K562 (cell line): ENCODE measurements at regions not wholly inside any gene's neighbourhood (a gene's known extent, or its start where the extent isn't known, plus 50 kb on each side); places are given as distances from the start of the nearest gene placed in this dataset.
"Not testable (repeated sequence)": the region's sequence is repeated elsewhere in the genome, so short reads cannot be mapped to it uniquely, and the experiment has no call there.

Experiments
- ATAC-seq: fragments of 200-7000 bp; cut with Tn5 transposase; 3 replicates; pipeline ENCODE4 v1.9.1; 2020; ENCODE audit warnings: moderate library complexity
- BruUV-seq: library from RNA; stranded (reverse); fragments of 400-500 nt; replicated peaks from 2 replicates; lab custom pipeline; 2021; lab: Mats Ljungman, UMichigan
- CTCF ChIA-PET: fragments of 300-600 bp; formaldehyde crosslinking; extraction: SDS; loops from one replicate; lab custom pipeline; 2021; ENCODE audit warnings: low intra/inter-chr PET ratio; lab: Yijun Ruan, JAX
- POLR2A ChIA-PET: fragments of 300-600, 350-650 bp; sonication (Branson Sonifier 250); formaldehyde crosslinking; extraction: SDS; loops from one replicate; lab custom pipeline; 2021; ENCODE audit warnings: antibody characterized with exemption, inconsistent platforms; lab: Yijun Ruan, JAX
- DNase-seq, 4 experiments: peaks; one replicate each; pipeline versions ENCODE4 v3.0.0 to v3.0.0-alpha.2; 2011 to 2018; ENCODE audit warnings: low spot score in 3 of 4, mixed read lengths in 3 of 4; ENCODE audit errors: extremely low read depth in 1 of 4
- FAIRE-seq: peaks from 2 replicates; lab custom pipeline; 2011; peaks lifted over from hg19 to GRCh38; lab: Jason Lieb, UNC
- H2AFZ ChIP-seq: 2 replicates; pipeline ENCODE4 v1.6.0; 2011; ENCODE audit warnings: low read depth, low read length, control low read depth, inconsistent platforms
- H3K27ac ChIP-seq: fragments of 200-600 bp; 3 replicates; pipeline ENCODE4 v1.8.0; 2011; ENCODE audit warnings: low read depth, mild to moderate bottlenecking, control low read depth, inconsistent platforms, low read length, moderate library complexity, mixed read lengths; ENCODE audit errors: extremely low read depth
- H3K27me3 ChIP-seq, 2 experiments: fragments of 300-600 bp in 1 of 2; 2 replicates in 1 of 2; 3 replicates in 1 of 2; pipeline versions ENCODE4 v1.6.0 to v1.8.0; 2011; ENCODE audit warnings: inconsistent platforms in 2 of 2, low read length in 2 of 2, mild to moderate bottlenecking in 1 of 2, mixed read lengths in 1 of 2, moderate library complexity in 1 of 2; ENCODE audit not compliant: control insufficient read depth in 2 of 2, insufficient read depth in 2 of 2
- H3K36me3 ChIP-seq: fragments of 300-600 bp; 3 replicates; pipeline ENCODE4 v1.8.0; 2011; ENCODE audit warnings: mild to moderate bottlenecking, low read length, inconsistent platforms; ENCODE audit not compliant: control insufficient read depth, insufficient read depth
- H3K4me1 ChIP-seq, 2 experiments: fragments of 200-600 bp in 1 of 2; replicated peaks in 1 of 2; 2 replicates in 1 of 2; 3 replicates in 1 of 2; pipeline versions ENCODE4 v1.5.1 to v1.8.0; 2011; ENCODE audit warnings: inconsistent platforms in 2 of 2, low read length in 2 of 2, mild to moderate bottlenecking in 1 of 2, mixed read lengths in 1 of 2, moderate library complexity in 1 of 2; ENCODE audit not compliant: control insufficient read depth in 2 of 2, insufficient read depth in 2 of 2
- H3K4me2 ChIP-seq: 2 replicates; pipeline ENCODE4 v1.6.1; 2011; ENCODE audit warnings: low read length, control low read depth, inconsistent platforms, mixed read lengths; ENCODE audit not compliant: insufficient read depth
- H3K4me3 ChIP-seq: fragments of 200-600 bp; sonication (generic), shearing (Covaris generic); 2 replicates; pipeline ENCODE4 v1.5.1; 2016; ENCODE audit warnings: control low read depth, inconsistent platforms
- H3K79me2 ChIP-seq: fragments of 200-600 bp; 3 replicates; pipeline ENCODE4 v1.8.0; 2011; ENCODE audit warnings: low read length, inconsistent platforms; ENCODE audit not compliant: control insufficient read depth, insufficient read depth
- H3K9ac ChIP-seq, 2 experiments: 2 replicates each; pipeline versions ENCODE4 v1.6.0 to v1.6.1; 2011; ENCODE audit warnings: low read depth in 2 of 2, low read length in 2 of 2, control low read depth in 1 of 2, inconsistent platforms in 1 of 2, mild to moderate bottlenecking in 1 of 2, mixed read lengths in 1 of 2; ENCODE audit not compliant: insufficient read depth in 1 of 2
- H3K9me1 ChIP-seq: one replicate; pipeline ENCODE4 v1.6.0; 2011; ENCODE audit warnings: inconsistent platforms, mild to moderate bottlenecking, low read length, moderate library complexity; ENCODE audit not compliant: control insufficient read depth, insufficient read depth
- H3K9me3 ChIP-seq: replicated peaks from 2 replicates; pipeline ENCODE4 v1.5.1; 2011; ENCODE audit warnings: low read depth, low read length, inconsistent platforms; ENCODE audit not compliant: control insufficient read depth, insufficient read depth
- H4K20me1 ChIP-seq: replicated peaks from 2 replicates; pipeline ENCODE4 v1.6.1; 2011; ENCODE audit warnings: low read length, inconsistent platforms, mixed read lengths; ENCODE audit not compliant: control insufficient read depth, insufficient read depth
- THAP12 ChIP-seq: fragments of 250-450 bp; sonication (Bioruptor Pico); IDR thresholded peaks from 2 replicates; pipeline ENCODE4 v1.9.0; 2021; ENCODE audit warnings: mild to moderate bottlenecking, inconsistent platforms
- ZNF431 ChIP-seq: sonication (generic); formaldehyde crosslinking; IDR thresholded peaks from 2 replicates; pipeline ENCODE4 v1.8.0; 2022; ENCODE audit warnings: mild to moderate bottlenecking, missing genetic modification reagents
- ZNF76 ChIP-seq: fragments of 250-450 bp; sonication (Bioruptor Pico); IDR thresholded peaks from 2 replicates; pipeline ENCODE4 v1.4.0; 2020; ENCODE audit warnings: mild to moderate bottlenecking, moderate library complexity, borderline replicate concordance
- WGBS: fragments of 100-300 bp; shearing (Covaris generic); methylation state at CpG from one replicate; pipeline ENCODE4 v1.1.6; 2016; ENCODE audit warnings: low coverage, mixed read lengths; ENCODE audit not compliant: insufficient coverage; ENCODE audit errors: missing lambda C conversion rate; 5-methylcytosine and 5-hydroxymethylcytosine counted together
- in situ Hi-C: fragments of 300-500 bp; cut with MboI; formaldehyde crosslinking; loops from 4 replicates; pipeline ENCODE4 v1.15.0; 2018; ENCODE audit warnings: inconsistent platforms, mixed read lengths
- intact Hi-C: fragments of 100-400 bp; cut with micrococcal nuclease; formaldehyde crosslinking; loops from 2 replicates; pipeline ENCODE4 v1.14.2; 2022

- H3K9me3 ChIP-seq, FAIRE-seq, ATAC-seq, BruUV-seq, POLR2A ChIA-PET, H2AFZ ChIP-seq, DNase-seq, intact Hi-C loops, H3K4me2 ChIP-seq, H3K4me3 ChIP-seq, H3K79me2 ChIP-seq, CTCF ChIA-PET, H3K9me1 ChIP-seq, H3K27ac ChIP-seq, H3K36me3 ChIP-seq, H4K20me1 ChIP-seq, in situ Hi-C loops, H3K27me3 ChIP-seq, H3K4me1 ChIP-seq, H3K9ac ChIP-seq: not testable (repeated sequence)
- TF ChIP-seq ZNF431 (CRISPR knock-in tag): peak; percentile 88
- WGBS: 0% methylated on average over 2 of the region's 2 CpGs
Observed at GRCh38 chr6:49162379-49162778, 300.7 kb downstream of the MMUT start.

GRCh38 chr6:49155316-49155715 is 307.7 kb downstream of the MMUT start:
- CTCF ChIA-PET: no interaction called here
- no peak for FAIRE-seq
- no peak overlapping the region for H3K4me3 ChIP-seq
- H3K4me1 ChIP-seq: no peaks in the 10 kb centered on the region
- no peaks in the 10 kb centered on the region; the same call in 1 of the 2 replicates for H3K9me3 ChIP-seq
- H2AFZ ChIP-seq: no peak overlapping the region
- 2% methylated on average over 2 of the region's 2 CpGs for WGBS
- POLR2A ChIA-PET: no interaction called here
- BruUV-seq: no TSS peak
- intact Hi-C loops: no loop called here
- no peak overlapping the region for H3K4me2 ChIP-seq
- H3K9me1 ChIP-seq: no peaks in the 10 kb centered on the region
- ATAC-seq: no peak
- H3K9ac ChIP-seq: no peak overlapping the region
- H3K36me3 ChIP-seq: no peaks in the 10 kb centered on the region
- H3K79me2 ChIP-seq: no peaks in the 10 kb centered on the region
- DNase-seq: no peak
- no peaks in the 10 kb centered on the region for H4K20me1 ChIP-seq
- no peak overlapping the region for H3K27ac ChIP-seq
- TF ChIP-seq THAP12 (CRISPR knock-in tag) (no peak), ZNF76 (no peak)
- no peaks in the 10 kb centered on the region for H3K27me3 ChIP-seq
- in situ Hi-C loops: no loop called here
